SHP77 (cell line): ENCODE measurements at regions not wholly inside any gene's neighbourhood (a gene's known extent, or its start where the extent isn't known, plus 50 kb on each side); places are given as distances from the start of the nearest gene placed in this dataset.

Experiments used
- DNase-seq, 2 experiments: peaks; one replicate each; lab custom pipeline; 2025; lab: John Stamatoyannopoulos, UW

DNA sequence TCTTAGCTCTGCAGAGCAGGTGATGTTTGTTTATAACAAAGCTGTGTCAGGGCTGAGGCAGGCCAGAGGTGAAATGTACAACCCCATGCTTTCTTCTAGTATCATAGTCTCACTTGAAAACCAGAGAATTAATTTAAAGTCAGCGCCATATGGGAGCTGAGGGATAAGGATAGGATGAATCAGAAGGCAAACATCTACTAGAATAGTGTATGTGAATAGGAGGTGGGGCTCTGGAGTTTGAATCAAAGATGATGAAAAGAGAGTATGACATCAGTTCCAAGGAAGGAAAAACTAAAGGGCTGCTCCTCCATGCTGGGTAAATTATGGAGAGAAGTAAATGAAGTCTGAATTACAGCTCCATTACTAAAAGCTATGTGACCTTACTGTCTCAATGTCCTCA is 441.5 kb downstream of the RASEF start:
- no peak for DNase-seq

GRCh38 chr9:82637368-82637767 is 425.6 kb downstream of the RASEF start:
- DNase-seq, result no peak

- DNase-seq, result no peak
These were observed 417.3 kb downstream of the RASEF start for GRCh38 chr9:82645600-82645999.

DNA sequence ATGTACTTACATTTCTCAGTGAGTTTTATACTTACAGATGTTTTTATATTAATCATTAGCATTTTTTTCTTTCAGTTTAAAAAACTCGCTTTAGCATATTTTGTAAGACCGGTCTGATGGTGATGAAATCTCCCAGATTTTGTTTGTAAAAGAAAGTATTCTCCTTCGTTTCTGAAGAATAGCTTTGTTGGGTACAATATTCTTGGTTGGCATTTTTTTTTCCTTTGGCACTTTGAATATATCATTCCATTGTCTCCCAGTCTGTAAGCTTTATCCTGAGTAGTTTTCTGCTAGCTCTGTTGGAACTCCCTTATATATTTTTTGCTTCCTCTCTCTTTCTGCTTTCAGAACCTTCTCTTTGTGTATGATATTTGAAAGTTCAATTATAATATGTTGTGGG is 412.6 kb downstream of the RASEF start:
- no peak for DNase-seq

GRCh38 chr9:82651474-82651873 is 411.5 kb downstream of the RASEF start:
- no peak for DNase-seq

DNA sequence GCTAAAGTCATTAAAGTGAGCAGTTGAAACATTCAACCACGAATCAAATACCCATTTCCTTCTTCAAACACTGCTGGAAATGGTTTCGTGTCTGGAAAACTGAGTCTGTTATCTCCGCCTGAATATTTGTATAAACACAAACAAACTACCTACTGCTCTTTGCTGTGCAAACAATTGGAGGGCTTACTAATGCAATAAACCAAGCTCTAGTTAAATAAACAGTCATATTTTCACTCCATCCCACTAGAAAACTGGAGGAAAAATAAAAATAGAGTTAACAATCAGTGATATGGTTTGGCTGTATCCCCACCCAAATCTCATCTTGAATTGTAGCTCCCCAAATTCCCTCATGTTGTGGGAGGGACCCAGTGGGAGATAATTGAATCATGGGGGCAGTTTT is 397.6 kb downstream of the RASEF start:
- DNase-seq, result no peak

DNA sequence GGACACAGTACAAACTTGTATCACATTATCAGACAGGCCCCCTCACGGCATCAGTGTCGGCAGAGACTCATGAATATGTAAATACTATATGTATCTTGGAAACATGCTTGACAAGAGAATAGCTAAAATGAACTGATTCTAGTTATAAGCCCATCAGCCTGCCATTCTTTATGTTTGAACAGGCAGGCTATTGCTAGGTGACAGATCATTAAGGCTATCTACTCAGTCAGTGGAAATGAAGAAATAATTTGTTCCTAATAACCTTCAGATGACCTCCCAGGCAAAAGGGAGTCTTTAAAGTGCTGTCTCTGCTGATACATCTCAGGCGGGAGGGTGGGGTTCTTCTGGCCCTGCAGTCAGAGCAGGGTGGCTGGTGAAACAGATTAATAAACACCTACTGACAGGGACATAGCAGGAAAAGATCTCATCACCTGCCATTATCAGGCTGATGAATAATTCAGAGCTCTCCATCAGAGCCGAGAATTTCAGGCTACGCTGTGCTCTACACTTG is 394.2 kb downstream of the RASEF start:
- no peak for DNase-seq

DNA sequence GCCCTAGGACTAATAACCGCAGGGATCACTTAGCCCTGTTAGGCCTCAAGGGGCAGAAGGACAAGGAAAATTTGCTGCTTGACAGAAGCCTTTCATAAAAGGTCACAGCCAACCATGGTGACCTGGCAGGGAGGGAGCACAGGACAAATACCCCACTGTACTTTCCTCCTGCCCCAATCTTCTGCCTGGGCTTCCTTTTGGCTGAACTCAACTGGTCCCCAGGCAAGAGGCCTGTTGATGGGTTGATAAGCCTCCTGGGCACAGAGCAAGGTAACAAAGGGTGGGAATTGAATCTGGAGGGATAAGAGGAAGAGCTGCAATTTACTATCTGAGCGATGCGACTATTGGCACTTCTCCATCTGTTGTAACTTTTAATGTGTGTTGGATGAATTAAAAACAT is 392.9 kb downstream of the RASEF start:
- DNase-seq, result no peak

GRCh38 chr9:82670726-82671125 is 392.2 kb downstream of the RASEF start:
- no peak for DNase-seq

- no peak for DNase-seq
These were observed 389.7 kb downstream of the RASEF start for GRCh38 chr9:82673201-82673600.

DNA sequence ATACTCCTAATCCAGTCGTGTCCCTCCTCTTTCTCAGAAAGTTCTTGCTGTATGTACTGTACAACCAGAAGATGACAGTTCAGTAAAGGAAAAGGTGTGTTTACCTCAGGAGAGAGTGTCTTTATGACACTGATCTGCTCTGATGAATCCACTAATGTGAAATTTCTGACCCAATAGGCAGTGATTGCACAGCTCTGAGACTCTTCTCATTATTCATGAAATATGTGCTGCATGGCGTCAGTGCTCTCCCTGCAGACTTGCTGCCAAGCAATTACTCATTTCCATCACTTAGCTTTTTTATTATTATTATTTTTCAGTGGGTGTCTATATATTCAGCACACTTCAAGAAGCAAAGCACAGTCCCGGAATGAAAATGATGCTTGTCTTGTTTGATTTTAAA is 389.0 kb downstream of the RASEF start:
- no peak for DNase-seq

- DNase-seq, result no peak
These were observed 387.8 kb downstream of the RASEF start for GRCh38 chr9:82675102-82675501.

GRCh38 chr9:82675605-82676004 is 387.3 kb downstream of the RASEF start:
- no peak for DNase-seq

GRCh38 chr9:82677086-82677485 is 385.9 kb downstream of the RASEF start:
- DNase-seq, result no peak

GRCh38 chr9:82679472-82679871 is 383.5 kb downstream of the RASEF start:
- no peak for DNase-seq

DNA sequence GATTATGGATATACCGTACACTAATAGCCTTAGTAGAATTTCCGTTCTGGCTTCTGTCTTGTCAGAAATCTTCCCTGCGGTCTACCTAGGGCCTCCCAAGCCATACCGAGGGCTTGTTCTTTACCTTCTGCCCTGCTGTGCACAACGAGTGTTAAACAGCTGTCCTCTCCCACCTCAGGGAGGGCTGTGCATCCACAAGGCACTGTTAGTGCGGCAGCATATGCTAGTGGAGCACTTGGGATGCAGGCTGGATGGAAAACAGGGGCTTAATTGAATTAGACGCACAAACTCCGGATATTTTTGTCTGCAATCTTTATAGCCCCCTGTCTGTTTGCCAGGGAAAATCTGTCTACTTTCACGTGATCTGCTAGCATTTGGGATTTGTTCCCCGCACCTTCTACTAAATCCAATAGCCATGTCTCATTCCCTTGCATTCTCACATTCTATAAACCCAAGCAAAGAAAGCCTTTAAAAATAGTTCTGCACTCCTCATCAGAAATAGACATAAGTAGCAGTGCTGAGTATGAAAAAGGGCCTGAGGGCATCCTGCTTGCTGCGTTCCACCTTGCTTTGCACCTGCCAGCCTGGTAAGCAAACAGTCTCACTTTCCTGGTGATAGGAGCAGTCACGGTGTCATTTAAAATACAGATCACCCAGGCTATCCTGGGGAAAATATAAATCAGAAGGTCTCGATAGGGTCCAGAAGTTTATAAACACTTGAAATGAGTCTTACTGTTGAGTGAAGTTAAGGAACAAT is 382.6 kb downstream of the RASEF start:
- DNase-seq, result no peak

DNA sequence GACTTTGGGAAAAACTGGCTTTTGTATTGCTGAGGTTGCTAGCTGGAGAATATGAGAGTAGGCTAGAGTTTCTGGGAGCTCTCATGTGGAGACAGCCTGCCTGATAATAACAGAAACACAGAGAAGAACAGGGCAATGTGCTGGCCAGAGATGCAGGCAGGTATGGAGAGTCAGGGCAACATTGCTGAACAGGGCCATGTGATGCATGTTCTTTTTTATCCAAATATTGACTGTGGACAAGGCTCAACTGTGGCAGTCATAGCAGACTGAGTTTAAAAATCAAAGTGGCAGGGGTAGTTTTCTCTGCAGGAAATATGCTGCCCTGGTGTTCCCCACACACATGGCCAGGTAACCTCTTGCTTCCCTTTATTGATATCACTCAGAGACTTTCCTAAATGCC is 381.1 kb downstream of the RASEF start:
- no peak for DNase-seq

DNA sequence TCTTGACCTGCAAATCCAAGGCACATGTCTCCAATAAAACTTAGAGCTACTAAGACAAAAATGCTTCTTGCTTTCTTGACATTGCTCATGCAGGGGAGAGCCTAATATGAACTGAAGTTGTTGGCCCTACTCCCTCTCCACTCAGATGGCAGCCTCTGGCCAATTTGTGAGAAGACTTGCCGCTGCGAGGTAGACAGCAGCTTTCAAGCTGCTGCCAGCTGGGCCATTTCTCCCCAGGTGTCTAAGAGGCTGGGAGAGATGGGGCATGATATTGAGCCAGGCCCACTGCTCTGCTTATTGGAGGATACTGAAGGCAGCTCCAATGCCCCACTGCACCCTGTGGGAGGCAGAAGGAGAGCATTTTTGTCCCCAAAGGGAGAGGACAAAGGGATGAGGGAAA is 380.5 kb downstream of the RASEF start:
- no peak for DNase-seq

DNA sequence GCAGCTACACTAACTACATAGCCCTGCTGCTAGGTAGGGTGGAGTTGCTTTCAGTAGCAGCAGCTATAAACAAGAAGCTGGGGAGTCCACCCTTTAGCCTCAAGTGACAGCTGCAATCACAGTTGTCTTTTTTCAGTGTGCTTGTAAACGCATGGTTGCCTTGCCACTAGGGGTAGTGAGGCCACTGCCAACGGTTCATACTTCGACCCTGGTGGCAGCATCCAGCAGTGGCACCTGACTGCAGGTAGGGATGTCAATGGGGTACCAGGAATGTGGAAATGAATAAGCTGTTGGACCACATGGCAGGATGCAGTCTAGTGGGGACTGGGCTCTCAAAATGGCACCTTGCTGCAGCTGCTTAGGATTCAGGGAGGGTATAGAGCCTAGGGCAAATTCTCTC is 367.2 kb downstream of the RASEF start:
- DNase-seq, result no peak

GRCh38 chr9:82706786-82707185 is 356.2 kb downstream of the RASEF start:
- no peak for DNase-seq

DNA sequence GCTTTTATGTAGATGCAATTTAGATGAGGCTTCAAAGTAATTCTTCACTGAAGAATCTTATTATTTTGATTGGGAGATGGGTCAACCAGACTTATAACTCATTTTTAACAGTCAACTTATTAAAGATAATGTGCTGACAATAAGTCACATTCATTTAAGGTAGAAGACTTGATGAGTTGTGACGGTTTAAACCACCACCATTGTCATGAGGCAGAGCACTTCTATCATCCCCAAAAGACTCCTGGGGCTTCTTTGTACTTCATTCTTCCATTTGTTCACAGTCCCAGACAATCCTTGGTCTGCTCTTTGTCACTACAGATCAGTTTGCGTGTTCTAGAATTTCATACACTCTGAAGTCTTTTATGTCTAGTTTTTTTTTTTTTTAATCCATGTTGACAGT is 346.1 kb downstream of the RASEF start:
- DNase-seq, result no peak

DNA sequence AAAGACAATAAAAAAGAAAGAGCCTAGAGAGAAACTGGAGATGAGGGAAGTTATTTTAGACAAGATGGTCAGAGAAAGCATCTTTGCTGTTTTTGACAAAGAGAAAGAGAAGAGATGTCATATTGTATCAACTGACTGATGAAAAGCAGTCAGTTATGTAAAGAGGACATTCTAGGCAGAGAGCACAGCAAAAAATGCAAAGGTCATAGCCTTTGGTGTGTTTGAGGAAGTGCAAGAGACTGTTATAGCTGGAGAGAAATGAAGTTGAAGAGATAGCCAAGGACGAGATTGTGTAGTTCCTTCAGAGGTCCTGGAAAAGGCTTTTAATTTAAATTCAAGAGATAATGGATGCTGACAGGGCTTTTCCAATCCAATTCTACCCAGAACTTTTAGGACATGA is 342.4 kb downstream of the RASEF start:
- DNase-seq, result no peak

GRCh38 chr9:82721593-82721992 is 341.3 kb downstream of the RASEF start:
- no peak for DNase-seq

GRCh38 chr9:82722051-82722450 is 340.9 kb downstream of the RASEF start:
- no peak for DNase-seq
